HCT116 (cell line): ENCODE measurements at regions not wholly inside any gene's neighbourhood (a gene's known extent, or its start where the extent isn't known, plus 50 kb on each side); places are given as distances from the start of the nearest gene placed in this dataset.

Source experiments
- ATAC-seq: fragments of 200-7000 bp; cut with Tn5 transposase; 2 replicates; pipeline ENCODE4 v1.9.1; 2020; ENCODE audit warnings: mild to moderate bottlenecking, moderate library complexity
- BruUV-seq: library from RNA; stranded (reverse); fragments of 400-500 nt; replicated peaks from 2 replicates; lab custom pipeline; 2021; lab: Mats Ljungman, UMichigan
- CTCF ChIA-PET: fragments of 300-600 bp; sonication (Branson Sonifier 250); formaldehyde crosslinking; loops from one replicate; lab custom pipeline; 2021; ENCODE audit warnings: antibody characterized with exemption; lab: Charles Lee
- POLR2A ChIA-PET: fragments of 300-600, 350-600 bp; sonication (Branson Sonifier 250); formaldehyde crosslinking; loops from one replicate; lab custom pipeline; 2021; ENCODE audit warnings: antibody characterized with exemption; lab: Charles Lee
- RAD21 ChIA-PET, 2 experiments: fragments of 300-600 bp; sonication (Branson Sonifier 250); formaldehyde crosslinking; loops; one replicate each; lab custom pipeline; 2023; ENCODE audit warnings: low total read pairs in 2 of 2; ENCODE audit not compliant: uncharacterized antibody in 2 of 2, unreplicated experiment in 2 of 2, low non-redundant PET in 1 of 2; lab: Charles Lee
- DNase-seq: peaks from one replicate; pipeline ENCODE4 v3.0.0-alpha.2; 2010; ENCODE audit warnings: low read depth, low spot score
- H2AFZ ChIP-seq: fragments of 200-600 bp; shearing (Covaris generic), sonication (generic); 2 replicates; pipeline ENCODE4 v1.6.1; 2017; ENCODE audit warnings: low read depth, mixed run types, mixed read lengths, antibody characterized with exemption, low read length; ENCODE audit not compliant: poor library complexity, severe bottlenecking
- H3K27ac ChIP-seq: 2 replicates; pipeline ENCODE4 v1.5.1; 2012; ENCODE audit warnings: low read depth, low read length
- H3K27me3 ChIP-seq: fragments of 200-600 bp; sonication (generic); 2 replicates; pipeline ENCODE4 v1.6.1; 2016; ENCODE audit warnings: mixed run types, low read length, mixed read lengths; ENCODE audit not compliant: insufficient read depth
- H3K36me3 ChIP-seq, 2 experiments: fragments of 200-500 bp in 1 of 2; fragments of 200-600 bp in 1 of 2; sonication (Bioruptor generic) in 1 of 2; sonication (generic) in 1 of 2; 2 replicates each; pipeline versions ENCODE4 v1.5.1 to v1.6.1; 2014 to 2016; ENCODE audit warnings: low read length in 2 of 2, inconsistent platforms in 1 of 2, mixed read lengths in 1 of 2, mixed run types in 1 of 2; ENCODE audit not compliant: insufficient read depth in 2 of 2, control insufficient read depth in 1 of 2
- H3K4me1 ChIP-seq, 2 experiments: fragments of 200-600 bp in 1 of 2; sonication (generic) in 1 of 2; 2 replicates each; pipeline versions ENCODE4 v1.5.1 to v1.6.1; 2012 to 2017; ENCODE audit warnings: low read length in 2 of 2, inconsistent platforms in 1 of 2, mild to moderate bottlenecking in 1 of 2, mixed read lengths in 1 of 2, mixed run types in 1 of 2, moderate library complexity in 1 of 2; ENCODE audit not compliant: insufficient read depth in 2 of 2, control insufficient read depth in 1 of 2
- H3K4me2 ChIP-seq: fragments of 200-600 bp; sonication (generic); 2 replicates; pipeline ENCODE4 v1.6.1; 2017; ENCODE audit warnings: mixed run types, low read length, mixed read lengths
- H3K4me3 ChIP-seq, 2 experiments: fragments of 200-600 bp in 1 of 2; sonication (generic) in 1 of 2; replicated peaks in 1 of 2; 2 replicates each; pipeline ENCODE4 v1.5.1; 2011 to 2016; ENCODE audit warnings: low read length in 2 of 2, control low read depth in 1 of 2, low read depth in 1 of 2, mild to moderate bottlenecking in 1 of 2, mixed read lengths in 1 of 2, mixed run types in 1 of 2
- H3K79me2 ChIP-seq: fragments of 200-600 bp; sonication (generic); 2 replicates; pipeline ENCODE4 v1.6.1; 2017; ENCODE audit warnings: mild to moderate bottlenecking, mixed run types, low read length, moderate library complexity, mixed read lengths; ENCODE audit not compliant: insufficient read depth
- H3K9ac ChIP-seq: fragments of 200-600 bp; sonication (generic); 2 replicates; pipeline ENCODE4 v1.6.1; 2016; ENCODE audit warnings: low read length, mixed read lengths
- H3K9me2 ChIP-seq: fragments of 200-600 bp; sonication (generic), shearing (Covaris generic); 2 replicates; pipeline ENCODE4 v1.6.1; 2017; ENCODE audit warnings: mixed run types, mild to moderate bottlenecking, moderate library complexity; ENCODE audit not compliant: insufficient read depth
- H3K9me3 ChIP-seq, 2 experiments: fragments of 200-500 bp in 1 of 2; fragments of 200-600 bp in 1 of 2; sonication (Bioruptor generic) in 1 of 2; sonication (generic) in 1 of 2; 2 replicates each; pipeline ENCODE4 v1.6.1; 2014 to 2017; ENCODE audit warnings: low read length in 2 of 2, mixed read lengths in 2 of 2, inconsistent platforms in 1 of 2, low read depth in 1 of 2, mild to moderate bottlenecking in 1 of 2, mixed run types in 1 of 2, moderate library complexity in 1 of 2; ENCODE audit not compliant: control insufficient read depth in 1 of 2, insufficient read depth in 1 of 2
- H4K20me1 ChIP-seq: fragments of 200-600 bp; sonication (generic), shearing (Covaris generic); 2 replicates; pipeline ENCODE4 v1.6.1; 2017; ENCODE audit warnings: mixed run types, mild to moderate bottlenecking, moderate library complexity; ENCODE audit not compliant: insufficient read depth
- ATF3 ChIP-seq: IDR thresholded peaks from 2 replicates; pipeline ENCODE4 v1.6.1; 2012
- CBX3 ChIP-seq: IDR thresholded peaks from 2 replicates; pipeline ENCODE4 v1.6.1; 2012; ENCODE audit warnings: low read depth
- CEBPB ChIP-seq: IDR thresholded peaks from 2 replicates; pipeline ENCODE4 v1.6.1; 2012; ENCODE audit warnings: low read depth
- EGR1 ChIP-seq: IDR thresholded peaks from 2 replicates; pipeline ENCODE4 v1.6.1; 2012; ENCODE audit warnings: low read depth
- ELF1 ChIP-seq: IDR thresholded peaks from 2 replicates; pipeline ENCODE4 v1.6.1; 2012; ENCODE audit warnings: low read depth, borderline replicate concordance
- EZH2phosphoT487 ChIP-seq: fragments of 200-600 bp; IDR thresholded peaks from 2 replicates; pipeline ENCODE4 v1.6.1; 2018; ENCODE audit warnings: antibody characterized with exemption, borderline replicate concordance
- JUND ChIP-seq: IDR thresholded peaks from 2 replicates; pipeline ENCODE4 v1.6.1; 2012
- MAX ChIP-seq: IDR thresholded peaks from 2 replicates; pipeline ENCODE4 v1.6.1; 2012
- POLR2A ChIP-seq: IDR thresholded peaks from 2 replicates; pipeline ENCODE4 v1.7.0; 2011; ENCODE audit warnings: borderline replicate concordance; ENCODE audit not compliant: insufficient read depth, insufficient read length; ENCODE audit errors: extremely low read depth
- POLR2AphosphoS5 ChIP-seq: IDR thresholded peaks from 2 replicates; pipeline ENCODE4 v1.6.1; 2011; ENCODE audit warnings: mild to moderate bottlenecking, low read depth, low read length, moderate library complexity
- RAD21 ChIP-seq: IDR thresholded peaks from 2 replicates; pipeline ENCODE4 v1.6.1; 2012; ENCODE audit warnings: low read depth, mild to moderate bottlenecking
- SIN3A ChIP-seq: IDR thresholded peaks from 2 replicates; pipeline ENCODE4 v1.6.1; 2012; ENCODE audit warnings: low read depth
- SP1 ChIP-seq: IDR thresholded peaks from 2 replicates; pipeline ENCODE4 v1.6.1; 2012; ENCODE audit warnings: low read depth
- TCF7L2 ChIP-seq: IDR thresholded peaks from 2 replicates; pipeline ENCODE4 v1.7.0; 2011; ENCODE audit warnings: borderline replicate concordance, inconsistent platforms; ENCODE audit not compliant: insufficient read depth, insufficient read length; ENCODE audit errors: extremely low read depth
- ZBTB33 ChIP-seq: IDR thresholded peaks from 2 replicates; pipeline ENCODE4 v1.6.1; 2011; ENCODE audit warnings: mild to moderate bottlenecking, low read length, moderate library complexity; ENCODE audit not compliant: insufficient replicate concordance; ENCODE audit errors: extremely low read depth
- ZFX ChIP-seq: fragments of 450-650 bp; IDR thresholded peaks from 2 replicates; pipeline ENCODE4 v1.6.1; 2017
- ZNF274 ChIP-seq: fragments of 200-500 bp; sonication (Bioruptor generic); IDR thresholded peaks from 2 replicates; pipeline ENCODE4 v1.6.1; 2014; ENCODE audit warnings: mild to moderate bottlenecking, low read depth, low read length, inconsistent platforms
- intact Hi-C: fragments of 100-400 bp; cut with micrococcal nuclease; formaldehyde crosslinking; loops from 2 replicates; pipeline ENCODE4 v1.10.0; 2022

GRCh38 chr1:212203630-212204029 is 81.6 kb upstream of the PPP2R5A start:
- H3K36me3 ChIP-seq: no peaks in the 10 kb centered on the region
- no peak overlapping the region for H2AFZ ChIP-seq
- H3K27me3 ChIP-seq: no peaks in the 10 kb centered on the region
- H3K79me2 ChIP-seq: no peaks in the 10 kb centered on the region
- no peak overlapping the region for H3K27ac ChIP-seq
- no peak overlapping the region for H3K4me3 ChIP-seq
- no peak for TF ChIP-seq EGR1
- no peak for TF ChIP-seq ZNF274
- no peak for TF ChIP-seq CBX3
- TF ChIP-seq JUND: no peak
- no peak for TF ChIP-seq SP1
- TF ChIP-seq ELF1: no peak
- no peak for TF ChIP-seq EZH2phosphoT487
- ChIA-PET RAD21 (no interaction called here), CTCF (no interaction called here), POLR2A (no interaction called here)
- DNase-seq: no peak
- no peak overlapping the region for H3K4me2 ChIP-seq
- H3K9ac ChIP-seq: no peak overlapping the region
- no TSS peak for BruUV-seq
- H3K9me2 ChIP-seq: no peaks in the 10 kb centered on the region
- no peak for ATAC-seq
- no peaks in the 10 kb centered on the region for H3K9me3 ChIP-seq
- H3K4me1 ChIP-seq: peaks cover 0 to 4% of the 10 kb centered on the region in 2 experiments; a peak in 1 of 4 replicates
- intact Hi-C loops: no loop called here
- H4K20me1 ChIP-seq: no peaks in the 10 kb centered on the region

GRCh38 chr1:212205006-212205405 is 80.2 kb upstream of the PPP2R5A start:
- no TSS peak for BruUV-seq
- H3K9me2 ChIP-seq: no peaks in the 10 kb centered on the region
- peaks cover 0 to 4% of the 10 kb centered on the region in 2 experiments; a peak in 1 of 4 replicates for H3K4me1 ChIP-seq
- H3K27ac ChIP-seq: no peak overlapping the region
- no peak for TF ChIP-seq ELF1
- TF ChIP-seq JUND: no peak
- TF ChIP-seq POLR2AphosphoS5: no peak
- no peak for TF ChIP-seq SIN3A
- TF ChIP-seq ZFX: no peak
- TF ChIP-seq SP1: no peak
- no peak for TF ChIP-seq MAX
- TF ChIP-seq TCF7L2: no peak
- no peak for TF ChIP-seq EGR1
- no peak for TF ChIP-seq ATF3
- no peak for TF ChIP-seq RAD21
- no peak for TF ChIP-seq POLR2A
- no peak for TF ChIP-seq CEBPB
- TF ChIP-seq ZBTB33: no peak
- no peak for TF ChIP-seq EZH2phosphoT487
- TF ChIP-seq CBX3: no peak
- ChIA-PET RAD21 (no interaction called here), POLR2A (no interaction called here), CTCF (no interaction called here)
- no peaks in the 10 kb centered on the region for H3K79me2 ChIP-seq
- no peaks in the 10 kb centered on the region for H3K27me3 ChIP-seq
- H3K36me3 ChIP-seq: no peaks in the 10 kb centered on the region
- DNase-seq: no peak
- no peaks in the 10 kb centered on the region for H3K9me3 ChIP-seq
- no peak overlapping the region for H3K9ac ChIP-seq
- no peak overlapping the region for H3K4me2 ChIP-seq
- no peak overlapping the region for H2AFZ ChIP-seq
- H3K4me3 ChIP-seq: no peak overlapping the region
- intact Hi-C loops: no loop called here
- no peaks in the 10 kb centered on the region for H4K20me1 ChIP-seq
- ATAC-seq: no peak
